HG03571 (cell line): ENCODE measurements at regions not wholly inside any gene's neighbourhood (a gene's known extent, or its start where the extent isn't known, plus 50 kb on each side); places are given as distances from the start of the nearest gene placed in this dataset.
"Not testable (repeated sequence)": the region's sequence is repeated elsewhere in the genome, so short reads cannot be mapped to it uniquely, and the experiment has no call there.

Experiments used
- ATAC-seq: cut with Tn5 transposase; IDR thresholded peaks from one replicate; pipeline ENCODE4 v1.9.1; 2021; ENCODE audit not compliant: unreplicated experiment

DNA sequence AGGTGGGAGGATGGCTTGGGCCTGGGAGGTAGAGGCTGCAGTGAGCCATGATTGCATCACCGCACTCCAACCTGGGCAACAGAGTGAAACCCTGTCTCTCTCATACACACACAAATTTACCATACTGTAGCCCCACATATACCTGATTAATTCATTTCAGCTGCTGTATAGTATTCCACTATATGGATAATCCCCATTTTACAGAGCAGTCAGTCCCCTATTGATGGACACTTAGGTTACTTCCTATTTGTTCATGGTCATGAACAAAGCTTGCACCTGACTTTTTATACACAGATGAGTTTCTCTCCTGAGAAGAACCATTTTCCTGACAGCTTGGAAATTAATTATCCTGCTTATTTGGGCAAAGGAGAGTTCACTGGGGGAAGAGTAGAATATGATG lies 59.2 kb downstream of the EMX2 start:
- ATAC-seq, result no peak

DNA sequence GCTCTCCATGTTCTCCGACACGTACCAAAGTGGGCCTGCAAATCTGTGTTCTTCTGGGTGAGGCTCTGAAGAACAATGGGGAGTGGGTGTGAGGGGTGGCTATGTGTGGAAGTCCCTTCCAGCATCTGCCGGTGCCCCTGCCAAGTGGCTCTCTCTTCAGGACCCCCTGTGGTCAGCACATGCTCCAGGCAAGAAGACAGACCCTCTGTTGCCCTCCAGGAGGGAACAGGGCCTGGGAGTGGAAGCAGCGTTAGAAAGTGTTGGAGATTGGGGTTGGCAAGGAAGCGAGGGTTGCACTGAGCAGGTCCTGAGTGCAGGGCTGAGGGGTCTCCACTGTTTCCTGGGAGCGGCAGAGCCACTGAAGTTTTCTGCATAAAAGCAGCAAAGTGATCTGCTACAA lies 60.5 kb downstream of the EMX2 start:
- no peak for ATAC-seq

GRCh38 chr10:117603726-117604125 lies 61.2 kb downstream of the EMX2 start:
- ATAC-seq, result no peak

- ATAC-seq, result no peak
Measured at GRCh38 chr10:117609095-117609795, 66.7 kb downstream of the EMX2 start.

DNA sequence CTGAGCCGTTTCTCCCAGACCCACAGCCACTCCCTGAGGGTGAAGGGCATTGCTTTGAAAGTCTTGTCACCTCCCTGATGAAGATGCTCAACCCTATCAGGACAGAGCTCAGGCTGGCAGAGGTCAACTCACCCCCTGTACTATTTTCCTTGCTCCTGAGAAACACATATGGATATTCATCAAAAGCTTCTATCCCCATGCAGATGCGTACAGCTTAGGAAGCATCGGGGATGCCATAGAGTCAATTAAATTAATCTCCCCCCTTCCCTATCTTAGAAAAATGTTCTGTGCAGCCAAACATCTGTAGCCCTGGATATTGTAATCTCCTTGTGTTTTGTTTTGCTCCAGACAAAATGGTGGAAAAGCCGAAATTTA lies 67.2 kb downstream of the EMX2 start:
- ATAC-seq, result no peak

GRCh38 chr10:117610321-117610720 lies 67.8 kb downstream of the EMX2 start:
- no peak for ATAC-seq

- ATAC-seq, result no peak
Measured at GRCh38 chr10:117612113-117612512, 69.6 kb downstream of the EMX2 start.

GRCh38 chr10:117615649-117616048 lies 73.1 kb downstream of the EMX2 start:
- no peak for ATAC-seq

GRCh38 chr10:117616179-117616578 lies 73.6 kb downstream of the EMX2 start:
- ATAC-seq, result no peak

DNA sequence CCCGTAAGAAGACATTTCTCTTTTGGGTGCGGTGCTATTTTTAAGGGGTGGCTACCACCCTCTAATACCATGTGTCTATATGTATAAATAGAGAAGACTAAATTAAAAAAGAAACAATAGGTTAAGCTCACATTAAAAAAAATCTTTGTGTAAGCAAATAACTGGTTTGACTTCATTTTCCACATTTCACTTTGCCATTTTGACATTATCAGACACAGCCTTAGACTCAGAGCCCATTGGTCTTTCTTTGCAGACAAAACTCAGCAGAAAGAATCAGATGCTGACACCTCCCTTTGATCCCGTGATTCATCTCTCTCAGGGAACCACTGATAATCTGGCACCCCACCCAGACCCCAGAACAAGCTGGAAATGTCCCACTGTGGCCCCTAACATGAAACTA lies 74.5 kb downstream of the EMX2 start:
- ATAC-seq, result no peak

- no peak for ATAC-seq
Measured at GRCh38 chr10:117617659-117618058, 75.1 kb downstream of the EMX2 start.

- no peak for ATAC-seq
Measured at GRCh38 chr10:117619223-117619622, 76.7 kb downstream of the EMX2 start.

GRCh38 chr10:117619707-117620405 lies 77.3 kb downstream of the EMX2 start:
- no peak for ATAC-seq

DNA sequence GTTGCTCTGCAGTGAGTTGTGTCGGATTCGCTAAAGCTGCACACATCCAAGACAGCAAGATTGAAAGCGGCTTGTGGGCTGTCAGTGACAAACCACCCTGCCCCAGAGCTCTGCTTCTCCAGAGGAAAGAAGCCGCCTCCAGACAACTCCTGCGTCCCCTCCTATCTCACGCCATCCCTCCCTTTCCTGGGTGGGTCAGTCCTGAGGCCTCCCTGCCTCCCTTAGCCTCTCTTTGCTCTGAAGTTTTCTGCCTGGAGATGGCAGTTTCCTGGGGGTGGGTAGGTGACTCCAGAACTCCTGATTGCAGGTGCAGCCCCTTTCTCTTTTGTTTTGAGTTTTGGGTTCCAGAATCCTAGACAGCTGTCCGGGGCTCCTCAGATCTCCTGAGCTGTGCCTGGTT lies 78.7 kb downstream of the EMX2 start:
- no peak for ATAC-seq

GRCh38 chr10:117621795-117622420 lies 79.4 kb downstream of the EMX2 start:
- no peak for ATAC-seq

- ATAC-seq, result no peak
Measured at GRCh38 chr10:117622471-117623184, 80.1 kb downstream of the EMX2 start.

DNA sequence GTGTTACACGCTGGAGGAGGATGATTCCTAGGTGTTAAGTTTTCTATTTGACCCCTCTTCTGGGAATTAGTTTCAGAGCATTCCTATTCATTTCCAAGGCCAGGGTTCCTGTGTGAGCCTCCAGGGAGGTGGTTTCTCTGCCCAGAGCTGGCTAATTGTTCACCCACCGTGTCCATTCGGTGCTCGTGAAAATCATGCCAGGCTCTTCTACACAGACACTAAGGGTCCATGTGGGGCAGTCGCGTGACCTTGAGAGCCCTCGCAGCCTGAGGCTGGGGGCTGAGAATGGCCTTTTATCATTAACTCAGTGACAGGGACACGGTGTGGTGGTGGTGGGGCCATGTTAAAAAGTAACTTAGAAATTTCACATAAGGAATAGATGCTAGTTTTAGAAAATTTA lies 83.7 kb downstream of the EMX2 start:
- ATAC-seq, result no peak

DNA sequence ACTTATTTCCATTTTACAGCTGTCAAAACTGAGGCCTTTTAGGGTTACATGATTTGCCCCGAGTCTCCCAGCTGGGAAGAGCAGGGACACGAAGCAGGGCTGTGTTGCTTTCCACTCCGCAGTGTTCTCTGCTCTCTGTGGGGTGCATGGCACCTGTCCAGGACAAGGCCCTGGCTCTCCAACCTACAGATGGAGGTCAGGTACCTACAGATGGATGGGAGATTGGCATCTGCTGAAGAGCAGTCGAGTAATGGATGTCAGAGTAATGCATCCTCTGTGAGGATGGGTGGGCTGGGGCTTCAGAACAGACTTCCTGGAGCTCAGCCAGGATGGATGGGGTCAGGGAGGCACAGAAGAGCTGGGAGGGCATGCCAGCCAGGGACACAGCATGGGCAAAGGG lies 85.0 kb downstream of the EMX2 start:
- no peak for ATAC-seq

- ATAC-seq, result not testable (repeated sequence)
Measured at GRCh38 chr10:117629717-117630116, 87.2 kb downstream of the EMX2 start.

- no peak for ATAC-seq
Measured at GRCh38 chr10:117631276-117632145, 89.0 kb downstream of the EMX2 start.

GRCh38 chr10:117632406-117632805 lies 89.9 kb downstream of the EMX2 start:
- no peak for ATAC-seq
